C4-2B (cell line): ENCODE measurements at regions not wholly inside any gene's neighbourhood (a gene's known extent, or its start where the extent isn't known, plus 50 kb on each side); places are given as distances from the start of the nearest gene placed in this dataset.
"Not testable (repeated sequence)": the region's sequence is repeated elsewhere in the genome, so short reads cannot be mapped to it uniquely, and the experiment has no call there.

Experiments
- H3K27ac ChIP-seq: fragments of 450-650 bp; 2 replicates; pipeline ENCODE4 v1.5.1; 2017
- ZFX ChIP-seq: fragments of 450-650 bp; IDR thresholded peaks from 2 replicates; pipeline ENCODE4 v1.6.1; 2017
- TF ChIP-seq, protein P1 (sequence below): fragments of 450-650 bp; conservative IDR thresholded peaks from 2 replicates; pipeline ENCODE4 v1.5.1; 2017; ENCODE audit warnings: mild to moderate bottlenecking

DNA sequence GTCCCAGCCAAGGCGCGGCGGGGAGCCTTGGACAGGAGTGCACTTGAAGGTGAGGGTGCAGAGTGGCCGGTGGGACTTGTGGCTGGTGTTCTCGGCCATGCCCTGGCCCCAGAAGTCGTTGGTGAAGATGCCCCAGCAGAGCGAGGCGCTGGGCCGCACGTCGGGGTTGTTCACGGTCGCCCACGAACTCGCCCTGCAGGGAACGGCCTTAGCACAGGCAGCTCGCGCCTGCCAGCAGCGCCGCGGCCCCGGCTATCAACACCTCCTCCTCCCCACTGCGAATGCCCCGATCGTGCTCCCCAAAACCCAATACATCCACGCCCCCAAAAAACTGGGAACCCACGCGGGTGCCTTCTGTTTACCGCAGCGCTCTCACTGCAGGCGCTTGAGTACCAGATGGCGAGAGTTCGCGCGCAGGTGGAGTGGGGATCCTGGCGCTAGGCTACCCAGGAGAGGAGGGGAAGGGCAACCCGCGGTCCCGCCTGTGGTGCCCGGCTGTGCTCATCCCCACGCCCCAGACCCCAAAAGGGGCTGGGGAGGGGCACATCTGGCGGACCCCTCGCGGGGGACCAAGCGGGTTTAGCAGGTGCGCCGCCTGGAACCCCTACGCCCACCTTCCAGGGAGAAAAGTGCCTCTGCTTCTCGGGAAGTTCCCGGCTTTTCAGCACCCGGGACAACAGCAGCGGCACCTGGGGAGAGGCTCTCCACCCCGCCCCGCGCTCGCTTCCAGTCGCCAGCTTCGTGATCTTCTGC, 386.3 kb upstream of the TMTC1 start:
- no peak overlapping the region for H3K27ac ChIP-seq
- TF ChIP-seq ZFX: no peak
- TF ChIP-seq, protein P1, sequence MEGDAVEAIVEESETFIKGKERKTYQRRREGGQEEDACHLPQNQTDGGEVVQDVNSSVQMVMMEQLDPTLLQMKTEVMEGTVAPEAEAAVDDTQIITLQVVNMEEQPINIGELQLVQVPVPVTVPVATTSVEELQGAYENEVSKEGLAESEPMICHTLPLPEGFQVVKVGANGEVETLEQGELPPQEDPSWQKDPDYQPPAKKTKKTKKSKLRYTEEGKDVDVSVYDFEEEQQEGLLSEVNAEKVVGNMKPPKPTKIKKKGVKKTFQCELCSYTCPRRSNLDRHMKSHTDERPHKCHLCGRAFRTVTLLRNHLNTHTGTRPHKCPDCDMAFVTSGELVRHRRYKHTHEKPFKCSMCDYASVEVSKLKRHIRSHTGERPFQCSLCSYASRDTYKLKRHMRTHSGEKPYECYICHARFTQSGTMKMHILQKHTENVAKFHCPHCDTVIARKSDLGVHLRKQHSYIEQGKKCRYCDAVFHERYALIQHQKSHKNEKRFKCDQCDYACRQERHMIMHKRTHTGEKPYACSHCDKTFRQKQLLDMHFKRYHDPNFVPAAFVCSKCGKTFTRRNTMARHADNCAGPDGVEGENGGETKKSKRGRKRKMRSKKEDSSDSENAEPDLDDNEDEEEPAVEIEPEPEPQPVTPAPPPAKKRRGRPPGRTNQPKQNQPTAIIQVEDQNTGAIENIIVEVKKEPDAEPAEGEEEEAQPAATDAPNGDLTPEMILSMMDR: no peak

DNA sequence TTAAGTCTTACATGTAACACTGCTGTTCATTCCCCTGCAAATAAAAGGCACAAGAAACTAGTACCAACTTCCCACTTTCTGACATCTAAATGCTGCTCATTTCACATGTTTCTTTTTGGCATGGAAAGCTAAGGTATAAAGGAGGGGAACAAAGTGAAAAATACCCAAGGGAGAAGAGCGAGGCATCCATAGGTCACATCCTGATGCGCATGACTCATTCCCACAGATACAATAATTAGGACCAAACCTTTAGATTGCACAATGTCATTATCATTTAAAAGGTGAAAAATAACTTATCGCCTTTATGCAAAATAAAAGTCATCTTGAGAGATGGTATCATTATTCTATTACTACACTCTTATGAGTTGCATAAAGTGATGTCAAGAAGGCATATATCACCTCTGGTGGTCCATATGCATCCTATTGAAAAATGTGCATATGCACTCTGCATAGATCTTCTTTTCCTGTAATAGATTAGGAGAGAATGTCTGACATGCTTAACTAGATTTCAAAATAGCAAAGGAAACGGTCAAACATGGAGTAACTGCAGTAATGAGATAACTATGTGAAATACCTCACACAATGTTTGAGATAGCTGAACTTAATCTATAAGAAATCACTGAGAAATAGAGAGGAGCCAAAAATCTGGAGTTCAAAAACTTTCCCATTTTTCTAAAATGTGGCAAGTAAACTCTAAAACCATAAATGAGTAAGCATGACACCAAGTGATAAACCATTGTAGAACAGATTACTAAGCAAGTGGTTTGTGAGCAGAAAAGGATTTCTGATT, 382.5 kb upstream of the TMTC1 start:
- TF ChIP-seq ZFX: no peak
- TF ChIP-seq, protein P1: no peak

DNA sequence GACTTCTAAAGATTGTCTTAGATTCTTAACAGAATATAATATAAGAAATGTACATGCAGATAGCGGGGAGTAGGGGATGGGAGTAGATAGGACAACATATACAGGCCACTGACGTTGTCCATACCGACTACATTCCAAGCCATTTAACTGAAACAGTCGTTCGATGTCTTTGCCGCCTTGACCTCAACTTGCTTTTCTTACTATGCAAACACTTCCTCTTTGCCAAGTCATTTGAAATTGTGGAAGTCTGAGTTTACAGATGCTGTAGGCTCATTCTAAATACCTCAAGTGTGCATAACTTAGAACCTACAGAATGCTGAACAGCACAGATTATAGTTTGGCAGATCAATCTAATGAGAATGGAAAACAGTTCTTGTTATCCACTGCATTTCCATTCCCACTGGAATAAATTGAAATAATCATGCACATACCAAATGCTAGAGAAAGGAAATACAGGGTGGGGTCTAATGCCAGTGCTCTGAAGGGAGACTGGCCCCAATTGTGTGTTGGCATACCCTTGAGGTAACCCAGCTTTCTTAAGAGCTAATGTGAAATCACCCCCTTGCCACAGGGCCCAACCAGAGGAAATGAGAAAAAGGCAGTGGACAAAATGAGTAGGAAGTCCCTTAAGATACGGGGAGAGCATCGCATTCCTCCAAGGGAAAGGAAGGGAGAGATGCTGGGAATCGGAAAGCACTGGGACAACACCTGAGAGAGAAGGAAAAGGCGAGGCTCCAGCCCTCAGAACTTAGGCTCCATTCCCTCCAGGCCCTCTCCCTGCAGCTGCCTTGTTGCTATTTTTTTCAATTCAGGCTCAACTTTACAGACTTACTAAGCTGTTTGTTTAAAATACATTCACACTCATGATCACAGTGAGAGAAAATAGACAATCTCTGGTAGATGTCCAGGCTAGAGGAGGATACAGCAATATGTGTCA, 380.9 kb upstream of the TMTC1 start:
- H3K27ac ChIP-seq: no peak overlapping the region
- TF ChIP-seq, protein P1: no peak
- TF ChIP-seq ZFX: no peak

More for the DNA sequence above, 382.5 kb upstream of the TMTC1 start:
- H3K27ac ChIP-seq: no peak overlapping the region

DNA sequence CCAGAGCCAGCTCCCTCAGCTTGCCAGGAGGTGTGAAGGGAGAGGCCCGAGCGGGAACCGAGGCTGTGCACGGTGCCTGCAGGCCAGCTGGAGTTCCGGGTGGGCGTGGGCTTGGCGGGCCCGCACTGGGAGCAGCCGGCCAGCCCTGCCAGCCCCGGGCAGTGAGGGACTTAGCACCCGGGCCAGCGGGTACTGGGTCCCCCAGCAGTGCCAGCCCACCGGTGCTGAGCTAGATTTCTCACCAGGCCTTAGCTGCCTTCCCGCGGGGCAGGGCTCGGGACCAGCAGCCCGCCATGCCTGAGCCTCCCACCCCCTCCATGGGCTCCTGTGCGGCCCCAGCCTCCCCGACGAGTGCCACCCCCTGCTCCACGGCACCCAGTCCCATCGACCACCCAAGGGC, 373.1 kb upstream of the TMTC1 start:
- not testable (repeated sequence) for H3K27ac ChIP-seq

DNA sequence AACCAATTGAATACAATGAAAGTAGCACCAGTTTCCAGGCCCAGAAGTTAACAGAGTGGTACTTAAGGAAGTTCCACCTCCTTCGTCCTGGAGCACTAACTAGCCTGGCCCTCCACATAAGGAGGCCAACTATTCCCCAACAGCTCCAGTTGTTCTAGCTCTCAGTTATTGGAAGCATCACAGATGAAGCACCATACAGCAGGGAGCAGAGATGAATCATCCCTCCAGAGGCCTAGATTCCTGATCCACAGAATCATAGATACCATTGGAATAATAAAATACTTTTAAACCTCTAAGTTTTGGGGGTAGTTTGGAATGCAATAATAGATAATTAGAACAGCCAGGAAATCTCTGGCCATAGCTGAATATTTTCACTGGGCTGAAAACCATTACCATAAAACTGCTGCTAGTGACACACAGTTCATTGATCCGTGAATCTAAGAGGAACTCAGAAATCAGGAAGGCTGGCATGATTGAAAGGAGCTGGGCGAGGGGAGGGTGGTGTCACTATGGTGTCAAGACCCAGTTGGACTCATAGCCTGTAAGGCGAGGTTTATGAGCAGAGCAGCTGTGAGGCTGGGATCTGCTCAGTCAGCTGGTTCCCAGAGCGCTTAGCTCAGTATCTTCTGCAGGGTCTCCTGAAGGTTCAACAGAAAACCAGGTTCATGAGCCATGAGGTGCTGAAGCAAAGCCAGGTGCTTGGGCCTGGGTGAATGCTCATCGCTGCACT, 371.4 kb upstream of the TMTC1 start:
- TF ChIP-seq, protein P1: no peak
- no peak for TF ChIP-seq ZFX
- H3K27ac ChIP-seq: no peak overlapping the region

DNA sequence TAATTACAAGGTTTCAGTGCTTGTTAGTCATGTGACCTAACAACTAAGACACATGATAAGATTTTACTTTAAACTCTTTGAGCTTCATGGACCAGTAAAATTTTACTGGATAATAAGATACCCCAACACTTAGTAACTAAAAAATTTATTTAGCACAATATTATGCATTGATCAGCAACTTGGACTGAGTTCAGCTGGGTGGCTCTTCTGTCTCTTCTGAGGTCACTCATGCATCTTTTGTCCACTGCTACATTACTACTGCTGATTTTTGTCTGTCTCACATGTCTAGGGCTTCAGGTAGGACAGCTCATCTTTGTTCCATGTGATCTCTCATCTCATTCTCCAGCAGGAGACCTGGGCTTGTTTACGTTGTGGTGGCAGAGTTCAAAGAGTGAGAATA, 370.2 kb upstream of the TMTC1 start:
- TF ChIP-seq, protein P1: no peak
- TF ChIP-seq ZFX: no peak
- H3K27ac ChIP-seq: no peak overlapping the region

DNA sequence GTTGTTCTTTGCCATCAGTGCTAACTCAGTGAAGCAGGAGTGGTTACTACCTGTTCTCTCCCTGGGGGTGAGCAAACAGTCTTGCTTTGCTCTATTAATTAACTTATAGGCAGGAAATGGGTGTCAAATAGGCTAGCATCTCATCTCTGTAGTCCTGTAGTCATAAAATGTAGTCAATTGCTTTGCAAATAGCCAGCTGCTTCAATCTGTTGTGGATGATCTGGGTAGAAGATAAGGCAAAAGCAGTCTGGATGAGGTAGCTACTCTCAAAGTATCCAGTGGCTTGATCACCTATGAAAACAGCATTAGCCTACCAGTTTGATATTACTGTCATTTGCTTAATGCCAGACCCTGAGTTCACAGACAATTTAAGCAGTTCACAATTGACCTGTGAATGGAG, 369.0 kb upstream of the TMTC1 start:
- no peak for TF ChIP-seq ZFX
- TF ChIP-seq, protein P1: no peak
- no peak overlapping the region for H3K27ac ChIP-seq
